ENCODE measurements at regions not wholly inside any gene's neighbourhood (a gene's known extent, or its start where the extent isn't known, plus 50 kb on each side); places are given as distances from the start of the nearest gene placed in this dataset.

- TF ChIP-seq FOXK2 (IDR thresholded peaks at IDR 0.05) (no peak), ZNF384 (IDR thresholded peaks at IDR 0.05) (no peak), PKNOX1 (IDR thresholded peaks at IDR 0.05) (no peak), SP1 (IDR thresholded peaks at IDR 0.05) (no peak), TARDBP (IDR thresholded peaks at IDR 0.05) (no peak), BHLHE40 (IDR thresholded peaks at IDR 0.05; ENCODE audit: borderline replicate concordance) (no peak), FOXA1 (IDR thresholded peaks at IDR 0.05) (no peak), SUZ12 (IDR thresholded peaks at IDR 0.05) (no peak), LEF1 (IDR thresholded peaks at IDR 0.05; ENCODE audit: borderline replicate concordance) (no peak)
Observed at GRCh38 chr20:17810062-17810631, 110.4 kb downstream of the BANF2 start.

Measured in HEK293T (cell line).